B cell (primary cell): ENCODE measurements at regions not wholly inside any gene's neighbourhood (a gene's known extent, or its start where the extent isn't known, plus 50 kb on each side); places are given as distances from the start of the nearest gene placed in this dataset.

Source experiments
- EZH2 ChIP-seq: IDR thresholded peaks from 2 replicates; pipeline ENCODE4 v1.6.1; 2012; ENCODE audit warnings: borderline replicate concordance, low read depth, mild to moderate bottlenecking, moderate library complexity, low read length; ENCODE audit not compliant: insufficient read depth, poor library complexity, severe bottlenecking
- TF ChIP-seq, protein P1 (sequence below): fragments of 200-600 bp; IDR thresholded peaks from one replicate; pipeline ENCODE4 v1.8.0; 2022; ENCODE audit warnings: antibody characterized with exemption, mild to moderate bottlenecking

DNA sequence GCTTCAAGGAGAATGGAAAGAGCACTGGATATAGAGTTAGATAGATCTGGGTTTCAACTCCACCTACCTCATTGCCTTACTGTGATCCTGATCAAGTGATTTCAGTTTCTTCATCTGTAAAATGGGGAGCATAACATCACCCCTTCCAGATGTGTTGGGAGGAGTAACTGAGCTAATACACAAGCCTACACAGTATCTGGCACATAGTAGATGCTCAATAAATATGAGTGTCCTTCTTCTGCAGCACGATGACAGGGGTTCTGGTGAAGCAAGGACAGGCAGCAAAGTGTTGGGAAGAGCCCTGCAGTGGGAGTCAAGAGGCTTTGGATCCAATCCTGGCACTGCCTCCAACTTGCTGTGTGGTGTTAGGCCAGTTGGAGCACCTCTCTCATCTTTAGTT is 270.0 kb downstream of the UACA start:
- TF ChIP-seq, protein P1, sequence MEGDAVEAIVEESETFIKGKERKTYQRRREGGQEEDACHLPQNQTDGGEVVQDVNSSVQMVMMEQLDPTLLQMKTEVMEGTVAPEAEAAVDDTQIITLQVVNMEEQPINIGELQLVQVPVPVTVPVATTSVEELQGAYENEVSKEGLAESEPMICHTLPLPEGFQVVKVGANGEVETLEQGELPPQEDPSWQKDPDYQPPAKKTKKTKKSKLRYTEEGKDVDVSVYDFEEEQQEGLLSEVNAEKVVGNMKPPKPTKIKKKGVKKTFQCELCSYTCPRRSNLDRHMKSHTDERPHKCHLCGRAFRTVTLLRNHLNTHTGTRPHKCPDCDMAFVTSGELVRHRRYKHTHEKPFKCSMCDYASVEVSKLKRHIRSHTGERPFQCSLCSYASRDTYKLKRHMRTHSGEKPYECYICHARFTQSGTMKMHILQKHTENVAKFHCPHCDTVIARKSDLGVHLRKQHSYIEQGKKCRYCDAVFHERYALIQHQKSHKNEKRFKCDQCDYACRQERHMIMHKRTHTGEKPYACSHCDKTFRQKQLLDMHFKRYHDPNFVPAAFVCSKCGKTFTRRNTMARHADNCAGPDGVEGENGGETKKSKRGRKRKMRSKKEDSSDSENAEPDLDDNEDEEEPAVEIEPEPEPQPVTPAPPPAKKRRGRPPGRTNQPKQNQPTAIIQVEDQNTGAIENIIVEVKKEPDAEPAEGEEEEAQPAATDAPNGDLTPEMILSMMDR: no peak
- TF ChIP-seq EZH2: no peak
